Panc1 (cell line): ENCODE measurements at regions not wholly inside any gene's neighbourhood (a gene's known extent, or its start where the extent isn't known, plus 50 kb on each side); places are given as distances from the start of the nearest gene placed in this dataset.

ENCODE experiments used
- ATAC-seq: fragments of 200-7000 bp; cut with Tn5 transposase; 2 replicates; pipeline ENCODE4 v1.9.1; 2020; ENCODE audit warnings: mild to moderate bottlenecking, moderate library complexity
- BruUV-seq: library from RNA; stranded (reverse); fragments of 400-500 nt; replicated peaks from 2 replicates; lab custom pipeline; 2021; lab: Mats Ljungman, UMichigan
- CTCF ChIA-PET: fragments of 300-600 bp; sonication (Branson Sonifier 250); formaldehyde crosslinking; loops from one replicate; lab custom pipeline; 2022; ENCODE audit warnings: antibody characterized with exemption; lab: Charles Lee
- POLR2A ChIA-PET: fragments of 300-600 bp; sonication (Branson Sonifier 250); formaldehyde crosslinking; loops from one replicate; lab custom pipeline; 2022; ENCODE audit warnings: antibody characterized with exemption; lab: Charles Lee
- DNase-seq: peaks from one replicate; pipeline ENCODE4 v3.0.0-alpha.2; 2010; ENCODE audit warnings: low read depth, low spot score
- H3K27ac ChIP-seq: 2 replicates; pipeline ENCODE4 v1.5.1; 2011; ENCODE audit warnings: mild to moderate bottlenecking, low read length, inconsistent platforms
- H3K27me3 ChIP-seq: fragments of 200-500 bp; sonication (Bioruptor generic); 2 replicates; pipeline ENCODE4 v1.6.0; 2014; ENCODE audit warnings: low read length, inconsistent platforms; ENCODE audit not compliant: control insufficient read depth, insufficient read depth
- H3K36me3 ChIP-seq: fragments of 200-500 bp; sonication (Bioruptor generic); 2 replicates; pipeline ENCODE4 v1.5.1; 2014; ENCODE audit warnings: inconsistent platforms, mild to moderate bottlenecking, low read length, moderate library complexity; ENCODE audit not compliant: control insufficient read depth, insufficient read depth
- H3K4me1 ChIP-seq: 2 replicates; pipeline ENCODE4 v1.5.1; 2011; ENCODE audit warnings: inconsistent platforms, mild to moderate bottlenecking, low read length, moderate library complexity; ENCODE audit not compliant: control insufficient read depth, insufficient read depth
- H3K4me3 ChIP-seq, 2 experiments: 2 replicates each; pipeline ENCODE4 v1.5.1; 2011 to 2012; ENCODE audit warnings: low read depth in 2 of 2, low read length in 2 of 2, mild to moderate bottlenecking in 2 of 2, inconsistent platforms in 1 of 2, moderate library complexity in 1 of 2
- H3K9me3 ChIP-seq: fragments of 200-500 bp; sonication (Bioruptor generic); 2 replicates; pipeline ENCODE4 v1.5.1; 2014; ENCODE audit warnings: low read depth, mild to moderate bottlenecking, inconsistent platforms, low read length, moderate library complexity; ENCODE audit not compliant: control insufficient read depth, insufficient read depth
- CTCF ChIP-seq: fragments of 450-650 bp; IDR thresholded peaks from 2 replicates; pipeline ENCODE4 v1.5.1; 2017; ENCODE audit warnings: mild to moderate bottlenecking
- POLR2AphosphoS5 ChIP-seq: IDR thresholded peaks from 2 replicates; pipeline ENCODE4 v1.6.1; 2012; ENCODE audit warnings: mild to moderate bottlenecking, low read depth, low read length, moderate library complexity
- REST ChIP-seq, 2 experiments: IDR thresholded peaks; 2 replicates each; pipeline ENCODE4 v1.6.1; 2011 to 2012; ENCODE audit warnings: low read depth in 2 of 2, control low read depth in 1 of 2, low read length in 1 of 2, mild to moderate bottlenecking in 1 of 2, moderate library complexity in 1 of 2; ENCODE audit not compliant: insufficient read depth in 1 of 2
- SIN3A ChIP-seq: IDR thresholded peaks from 2 replicates; pipeline ENCODE4 v1.6.1; 2012; ENCODE audit warnings: low read depth, mild to moderate bottlenecking, low read length, moderate library complexity, borderline replicate concordance; ENCODE audit not compliant: insufficient read depth
- TCF7L2 ChIP-seq: IDR thresholded peaks from 2 replicates; pipeline ENCODE4 v1.6.1; 2011; ENCODE audit warnings: mild to moderate bottlenecking, low read depth, low read length, inconsistent platforms
- in situ Hi-C: cut with HindIII; loops from 2 replicates; pipeline ENCODE4 v1.10.0; 2016; ENCODE audit warnings: low sequenced_read_pairs, low pct_unique_long_range_greater_than_20kb
- intact Hi-C: fragments of 100-400 bp; cut with micrococcal nuclease; formaldehyde crosslinking; loops from one replicate; pipeline ENCODE4 v1.10.0; 2022; ENCODE audit not compliant: unreplicated experiment

- no peaks in the 10 kb centered on the region for H3K4me1 ChIP-seq
- no peak overlapping the region for H3K4me3 ChIP-seq
- H3K36me3 ChIP-seq = no peaks in the 10 kb centered on the region
- ChIA-PET POLR2A (no interaction called here), CTCF (no interaction called here)
- BruUV-seq = no TSS peak
- no peak for TF ChIP-seq CTCF
- TF ChIP-seq REST (IDR thresholded peaks at IDR 0.05; ENCODE audit: insufficient read depth in 1 of 2, low read depth in 2 of 2, low read length in 1 of 2) = no peak
- TF ChIP-seq POLR2AphosphoS5 = no peak
- no peak for TF ChIP-seq SIN3A
- TF ChIP-seq TCF7L2 = no peak
- intact Hi-C loops (no loop called here), in situ Hi-C loops (no loop called here)
- H3K9me3 ChIP-seq = no peaks in the 10 kb centered on the region
- DNase-seq = no peak
- H3K27ac ChIP-seq = no peak overlapping the region
- no peak for ATAC-seq
- H3K27me3 ChIP-seq = no peaks in the 10 kb centered on the region; the same call in 1 of the 2 replicates
Observed at GRCh38 chr17:5699814-5700213, 115.5 kb upstream of the NLRP1 start.

- Histone ChIP-seq H3K9me3 (no peaks in the 10 kb centered on the region), H3K27ac (no peak overlapping the region), H3K36me3 (no peaks in the 10 kb centered on the region), H3K27me3 (no peaks in the 10 kb centered on the region; the same call in 1 of the 2 replicates), H3K4me3 (no peak overlapping the region), H3K4me1 (no peaks in the 10 kb centered on the region)
- TF ChIP-seq POLR2AphosphoS5 (no peak), REST (IDR thresholded peaks at IDR 0.05; ENCODE audit: insufficient read depth in 1 of 2, low read depth in 2 of 2, low read length in 1 of 2) (no peak), TCF7L2 (no peak), SIN3A (no peak)
- no TSS peak for BruUV-seq
- DNase-seq (no peak), ATAC-seq (no peak)
- in situ Hi-C loops = no loop called here
- CTCF ChIA-PET = no interaction called here
- intact Hi-C loops = no loop called here
- POLR2A ChIA-PET = no interaction called here
Observed at GRCh38 chr17:5700745-5701144, 116.4 kb upstream of the NLRP1 start.
